ENCODE measurements at regions not wholly inside any gene's neighbourhood (a gene's known extent, or its start where the extent isn't known, plus 50 kb on each side); places are given as distances from the start of the nearest gene placed in this dataset.
"Not testable (repeated sequence)": the region's sequence is repeated elsewhere in the genome, so short reads cannot be mapped to it uniquely, and the experiment has no call there.

DNA sequence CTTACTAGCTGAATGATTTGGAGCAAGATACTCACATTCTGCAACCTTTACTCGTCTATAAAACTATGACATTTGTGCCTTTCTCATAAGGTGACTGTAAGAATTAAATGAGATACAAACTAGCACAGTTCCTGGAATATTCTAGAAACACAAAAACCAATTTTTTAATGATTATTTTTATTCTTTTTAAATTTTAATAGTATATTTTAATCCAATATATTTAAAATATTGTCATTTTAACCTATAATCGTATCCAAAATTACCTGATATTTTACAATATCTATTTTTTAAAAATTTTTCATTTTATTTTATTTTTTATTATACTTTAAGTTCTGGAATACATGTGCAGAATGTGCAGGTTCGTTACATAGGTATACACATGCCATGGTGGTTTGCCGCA lies 238.1 kb downstream of the OLFM4 start:
- DNase-seq (ENCODE audit: extremely low read depth in 1 of 2, low read depth in 1 of 2), result no peak

DNA sequence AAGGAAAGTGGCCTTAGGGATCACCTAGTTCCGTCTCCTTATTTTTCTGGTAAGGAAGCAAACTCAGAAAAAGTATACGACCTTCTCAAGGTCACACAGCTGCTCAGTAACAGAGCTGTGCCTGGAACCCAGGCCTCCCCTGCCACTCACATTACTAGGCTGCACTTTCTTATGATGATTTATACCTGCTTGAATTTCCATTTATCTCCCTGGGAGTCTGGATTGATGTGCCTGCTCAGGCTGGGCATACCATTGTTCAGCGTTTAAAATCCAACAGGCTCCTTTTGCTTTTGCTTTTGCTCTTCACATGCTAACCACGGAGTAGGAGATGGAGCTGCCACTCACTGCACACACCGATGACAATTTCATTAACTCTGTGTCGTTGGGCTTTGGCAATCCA lies 241.0 kb downstream of the OLFM4 start:
- no peak for DNase-seq (ENCODE audit: extremely low read depth in 1 of 2, low read depth in 1 of 2)

DNA sequence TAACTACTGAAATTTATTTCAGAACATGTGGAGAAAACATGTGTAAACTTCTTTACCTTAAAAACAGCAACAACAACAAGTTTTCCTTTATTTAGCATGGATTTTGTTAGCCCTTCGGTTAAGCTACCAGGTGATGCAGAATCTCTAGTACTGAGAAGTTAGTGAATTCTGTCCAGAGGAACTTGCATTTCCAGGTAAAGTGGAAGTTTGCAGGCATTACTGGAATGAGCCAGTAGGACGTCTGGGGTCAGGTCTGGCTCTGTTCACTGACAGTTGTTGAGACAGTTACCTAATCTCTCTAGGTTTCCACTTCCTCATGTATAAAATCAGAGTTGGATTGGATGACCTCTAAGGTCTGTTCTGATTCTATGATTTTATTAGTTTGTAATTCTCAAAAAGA lies 244.3 kb downstream of the OLFM4 start:
- DNase-seq (ENCODE audit: extremely low read depth in 1 of 2, low read depth in 1 of 2), result no peak

- DNase-seq (ENCODE audit: extremely low read depth in 1 of 2, low read depth in 1 of 2), result no peak
Observed at GRCh38 chr13:53276265-53276664, 247.7 kb downstream of the OLFM4 start.

GRCh38 chr13:53281677-53282076 lies 253.1 kb downstream of the OLFM4 start:
- DNase-seq (ENCODE audit: extremely low read depth in 1 of 2, low read depth in 1 of 2), result no peak

GRCh38 chr13:53285896-53286430 lies 257.4 kb downstream of the OLFM4 start:
- no peak for DNase-seq (ENCODE audit: extremely low read depth in 1 of 2, low read depth in 1 of 2)

DNA sequence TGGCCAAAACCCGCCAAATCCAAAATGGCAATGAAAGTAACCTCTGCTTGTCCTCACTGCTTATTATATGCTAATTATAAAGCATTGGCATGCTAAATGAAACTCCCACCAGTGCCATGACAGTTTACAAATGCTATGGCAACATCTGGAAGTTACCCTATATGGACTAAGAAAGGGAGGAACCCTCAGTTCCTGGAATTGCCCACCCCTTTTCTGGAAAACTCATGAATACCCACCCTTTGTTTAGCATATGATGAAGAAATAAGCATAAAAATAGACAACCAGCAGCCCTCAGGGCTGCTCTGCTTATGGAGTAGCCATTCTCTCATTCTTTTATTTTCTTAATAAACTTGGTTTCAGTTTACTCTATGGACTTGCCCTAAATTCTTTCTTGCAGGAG lies 269.8 kb downstream of the OLFM4 start:
- DNase-seq (ENCODE audit: extremely low read depth in 1 of 2, low read depth in 1 of 2), result no peak

- no peak for DNase-seq (ENCODE audit: extremely low read depth in 1 of 2, low read depth in 1 of 2)
Observed at GRCh38 chr13:53301449-53301848, 272.8 kb downstream of the OLFM4 start.

DNA sequence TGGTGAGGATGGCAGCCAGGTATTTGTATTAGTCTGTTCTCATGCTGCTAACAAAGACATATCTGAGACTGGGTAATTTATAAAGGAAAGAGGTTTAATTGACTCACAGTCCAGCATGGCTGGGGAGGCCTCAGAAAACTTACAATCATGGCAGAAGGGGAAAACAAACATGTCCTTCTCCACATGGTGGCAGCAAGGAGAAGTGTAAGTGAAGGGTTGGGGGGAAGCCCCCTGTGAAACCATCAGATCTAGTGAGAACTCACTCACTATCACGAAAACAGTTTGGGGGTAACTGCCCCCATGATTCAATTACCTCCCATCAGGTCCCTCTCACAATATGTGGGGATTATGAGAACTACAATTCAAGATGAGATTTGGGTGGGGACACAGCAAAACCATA lies 276.8 kb downstream of the OLFM4 start:
- DNase-seq (ENCODE audit: extremely low read depth in 1 of 2, low read depth in 1 of 2), result not testable (repeated sequence)

DNA sequence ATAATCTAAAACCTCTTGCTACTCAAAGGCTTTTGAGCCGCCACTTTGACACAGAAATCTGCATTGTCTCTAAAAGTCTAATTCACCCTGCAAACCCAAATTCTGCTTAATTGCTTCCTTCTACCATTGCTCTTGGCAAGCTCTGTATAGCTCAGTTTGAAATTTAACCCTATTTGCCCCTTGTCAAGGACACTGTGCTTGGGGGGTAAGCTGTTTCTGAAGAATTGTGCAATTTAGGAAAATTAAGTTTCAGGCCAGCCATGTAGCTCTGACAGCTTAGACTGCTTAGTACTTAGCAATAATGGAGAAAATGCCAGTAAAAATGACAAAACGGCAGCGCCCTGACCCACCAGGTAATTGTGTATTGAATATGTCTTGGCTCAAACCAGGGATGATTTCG lies 282.2 kb downstream of the OLFM4 start:
- DNase-seq (ENCODE audit: extremely low read depth in 1 of 2, low read depth in 1 of 2), result no peak

DNA sequence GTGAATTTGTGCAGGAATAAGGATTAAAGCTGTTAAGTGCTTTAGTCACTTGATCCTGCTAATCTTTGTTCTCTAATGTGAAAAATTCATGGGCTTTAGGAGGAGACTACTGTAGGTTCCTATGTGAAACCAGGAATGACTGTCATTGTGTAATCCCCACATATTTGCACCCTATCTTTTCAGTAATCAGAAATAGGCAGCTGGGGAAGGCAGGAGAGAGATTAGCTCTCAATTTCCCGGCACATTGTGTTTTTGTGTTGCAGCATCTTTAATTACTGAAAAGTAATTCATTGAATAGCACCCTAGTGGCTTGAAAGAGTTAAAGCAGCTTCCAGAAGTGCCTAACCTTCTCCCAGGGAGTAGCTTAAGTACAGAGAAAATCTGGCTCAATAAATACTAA lies 282.9 kb downstream of the OLFM4 start:
- no peak for DNase-seq (ENCODE audit: extremely low read depth in 1 of 2, low read depth in 1 of 2)

DNA sequence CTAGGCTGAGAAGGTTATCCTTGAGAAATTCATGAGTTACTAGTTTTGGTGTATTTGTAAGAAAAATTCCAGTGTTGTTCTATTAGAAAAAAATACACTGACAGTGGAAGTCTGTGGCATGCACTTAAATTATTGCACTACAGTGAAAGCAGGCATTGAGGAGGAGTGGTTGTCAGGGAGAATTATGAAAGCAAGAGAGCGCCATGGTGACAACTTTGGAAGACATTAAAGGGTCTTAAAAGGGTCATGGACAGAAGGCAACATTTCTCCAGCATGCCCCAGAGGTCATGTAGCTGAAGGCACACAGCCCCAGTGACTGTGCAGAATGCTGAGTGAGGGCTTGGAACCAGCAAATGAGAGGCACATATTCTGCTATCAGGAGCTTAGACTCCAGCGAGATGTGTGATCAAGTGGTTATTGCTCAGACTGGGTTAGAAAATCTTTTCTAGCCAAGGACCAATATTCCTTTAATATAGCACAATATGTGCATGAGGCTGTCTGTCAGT lies 292.7 kb downstream of the OLFM4 start:
- DNase-seq (ENCODE audit: extremely low read depth in 1 of 2, low read depth in 1 of 2), result no peak

DNA sequence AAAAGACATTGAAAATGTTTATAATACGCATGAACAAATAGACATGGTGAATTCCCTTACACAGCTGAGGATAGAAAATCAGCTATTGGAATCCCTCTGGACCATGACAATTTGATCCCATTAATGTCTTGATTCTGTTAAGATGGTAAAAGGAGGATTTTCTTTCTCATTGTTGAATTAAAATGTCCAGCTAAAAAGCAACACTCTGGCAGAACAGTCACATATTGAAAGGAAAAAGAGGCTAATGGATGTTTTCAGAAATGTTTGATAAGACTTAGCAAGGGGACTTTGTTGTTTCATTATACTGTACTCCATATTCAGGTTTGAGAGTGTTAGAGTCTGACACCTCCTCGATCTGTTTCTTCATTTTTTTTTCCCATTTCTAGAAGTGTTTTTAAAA lies 296.0 kb downstream of the OLFM4 start:
- DNase-seq (ENCODE audit: extremely low read depth in 1 of 2, low read depth in 1 of 2), result no peak

- DNase-seq (ENCODE audit: extremely low read depth in 1 of 2, low read depth in 1 of 2), result no peak
Observed at GRCh38 chr13:53326716-53327115, 298.1 kb downstream of the OLFM4 start.

DNA sequence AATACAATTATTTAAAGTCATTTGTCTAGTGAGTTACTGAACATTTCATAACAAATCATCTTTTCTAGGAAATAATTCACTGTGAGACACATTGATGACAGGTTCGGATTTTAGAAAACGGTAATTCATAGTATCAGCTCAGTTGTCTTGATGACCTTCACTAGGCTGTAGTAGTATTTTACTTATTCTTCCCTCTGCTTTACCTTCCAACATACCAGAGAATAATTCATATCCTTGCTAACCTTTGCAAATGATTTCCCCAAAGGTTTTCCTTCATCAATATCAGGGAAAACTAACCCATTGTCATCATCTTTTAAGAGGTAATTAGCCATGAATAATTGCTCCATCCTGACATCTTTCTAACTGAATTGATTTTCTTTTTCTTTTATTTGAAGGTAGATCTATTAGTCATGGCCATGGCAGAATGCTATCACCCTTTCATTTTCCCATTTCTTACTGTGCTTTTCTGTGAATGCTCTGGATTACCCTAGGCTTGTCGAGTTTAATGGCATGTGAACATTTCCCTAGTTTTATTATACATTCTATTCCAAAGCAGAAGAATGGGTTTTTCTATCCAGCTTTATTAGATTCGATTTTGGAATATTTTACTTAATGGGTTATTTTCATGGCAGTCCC lies 299.2 kb downstream of the OLFM4 start:
- no peak for DNase-seq (ENCODE audit: extremely low read depth in 1 of 2, low read depth in 1 of 2)

- no peak for DNase-seq (ENCODE audit: extremely low read depth in 1 of 2, low read depth in 1 of 2)
Observed at GRCh38 chr13:53336441-53337160, 308.0 kb downstream of the OLFM4 start.

- no peak for DNase-seq (ENCODE audit: extremely low read depth in 1 of 2, low read depth in 1 of 2)
Observed at GRCh38 chr13:53338760-53339159, 310.1 kb downstream of the OLFM4 start.

DNA sequence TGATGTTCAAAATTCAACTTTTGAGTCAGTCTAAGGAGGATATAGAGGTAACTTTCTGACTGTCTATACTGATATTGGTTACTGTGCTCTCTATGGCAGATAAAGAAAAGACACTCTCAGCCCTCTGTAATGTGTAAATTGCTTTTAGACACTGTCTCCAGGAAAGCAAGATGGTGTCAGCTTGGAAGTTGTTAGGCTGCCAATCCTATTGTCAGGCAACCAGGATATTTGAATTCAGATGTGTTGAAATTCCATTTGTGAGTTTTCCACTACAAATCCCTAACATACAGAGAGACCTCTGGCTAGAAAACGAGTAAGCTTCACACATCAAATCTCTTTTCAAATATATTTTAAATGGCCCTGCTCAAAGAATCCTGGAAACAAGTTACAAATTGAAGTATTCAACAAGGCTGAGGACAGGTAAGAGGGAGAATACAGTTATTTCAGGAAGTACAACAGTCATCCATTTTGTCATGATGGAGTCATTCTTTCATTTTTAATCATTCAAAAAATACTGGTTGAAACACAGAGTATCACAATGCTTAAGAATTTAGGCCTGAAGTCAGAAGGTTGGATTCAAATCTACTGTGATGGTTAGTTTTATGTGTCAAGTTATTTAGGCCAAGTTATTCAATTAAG lies 312.0 kb downstream of the OLFM4 start:
- DNase-seq (ENCODE audit: extremely low read depth in 1 of 2, low read depth in 1 of 2), result no peak

DNA sequence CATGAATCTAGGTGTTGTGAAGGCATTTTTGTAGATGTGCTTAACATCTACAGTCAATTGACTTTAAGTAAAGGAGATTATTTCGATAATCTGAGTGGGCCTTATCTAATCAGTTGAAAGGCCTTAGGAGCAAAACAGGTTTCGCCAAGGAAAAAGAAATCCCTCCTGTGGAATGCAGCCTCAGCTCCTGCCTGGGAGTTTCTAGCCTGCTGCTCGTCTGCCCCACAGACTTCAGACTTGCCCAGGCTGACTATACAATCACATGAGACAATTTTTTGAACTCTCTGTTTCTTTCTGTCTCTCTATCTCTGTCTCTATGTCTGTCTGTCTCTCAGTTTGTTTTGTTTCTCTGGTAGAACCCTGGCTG lies 312.5 kb downstream of the OLFM4 start:
- DNase-seq (ENCODE audit: extremely low read depth in 1 of 2, low read depth in 1 of 2), result no peak

DNA sequence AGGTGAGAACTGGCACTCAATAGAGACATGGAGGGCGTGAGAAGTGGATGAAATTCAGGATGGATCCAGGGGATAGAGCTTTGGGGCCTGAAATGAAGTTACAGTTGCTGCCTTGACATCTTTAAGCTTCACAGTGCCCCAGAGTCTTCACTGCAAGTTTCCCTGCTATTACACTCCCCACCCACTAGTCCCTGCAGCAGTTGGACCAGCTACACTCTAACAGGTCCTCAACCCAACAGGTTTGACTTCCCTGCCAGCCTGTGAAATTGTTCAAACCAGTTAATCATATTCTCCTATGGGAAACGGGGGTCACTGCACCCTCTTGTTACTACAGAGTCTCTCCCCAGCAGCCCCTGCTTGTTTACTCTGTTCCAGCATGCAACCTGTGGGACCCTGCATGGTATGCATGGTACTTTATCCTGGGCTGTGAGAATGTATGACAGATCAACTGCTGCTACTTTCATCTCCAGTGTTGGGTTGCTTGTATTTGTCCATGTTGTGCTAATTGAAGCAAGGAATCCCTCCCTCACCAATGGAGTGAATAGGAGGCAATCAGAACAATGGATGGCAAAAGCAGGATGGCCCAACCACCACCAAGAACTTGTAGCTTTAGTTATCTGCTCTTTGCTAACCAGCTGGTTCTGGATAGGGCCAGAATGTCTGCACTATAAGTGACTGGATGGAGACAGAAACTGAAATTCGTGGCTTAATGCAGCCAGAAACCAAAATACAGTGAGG lies 314.2 kb downstream of the OLFM4 start:
- no peak for DNase-seq (ENCODE audit: extremely low read depth in 1 of 2, low read depth in 1 of 2)

GRCh38 chr13:53343361-53343744 lies 314.7 kb downstream of the OLFM4 start:
- DNase-seq (ENCODE audit: extremely low read depth in 1 of 2, low read depth in 1 of 2), result no peak

All from stimulated activated CD8-positive, alpha-beta memory T cell treated with anti-CD3 and anti-CD28 coated beads, Interleukin-7, amount 100 ng/mL, for 48 hours (primary cell).